GM23338 (cell line): ENCODE measurements at regions not wholly inside any gene's neighbourhood (a gene's known extent, or its start where the extent isn't known, plus 50 kb on each side); places are given as distances from the start of the nearest gene placed in this dataset.

Experiments used
- ATAC-seq: fragments of 200-7000 bp; cut with Tn5 transposase; 3 replicates; pipeline ENCODE4 v1.9.1; 2020
- DNase-seq: peaks from one replicate; pipeline ENCODE4 v3.0.0-alpha.2; 2015; ENCODE audit warnings: low spot score
- H2AFZ ChIP-seq: fragments of 200-600 bp; sonication (generic); 2 replicates; pipeline ENCODE4 v1.8.0; 2016; ENCODE audit warnings: antibody characterized with exemption, mild to moderate bottlenecking, moderate library complexity
- H3F3A ChIP-seq: fragments of 200-600 bp; sonication (generic); replicated peaks from 2 replicates; pipeline ENCODE4 v1.8.0; 2017; ENCODE audit warnings: antibody characterized with exemption, mixed run types, low read depth
- H3K27ac ChIP-seq: fragments of 200-600 bp; sonication (generic); 2 replicates; pipeline ENCODE4 v1.6.1; 2016; ENCODE audit warnings: low read depth
- H3K27me3 ChIP-seq: fragments of 200-600 bp; sonication (generic); 2 replicates; pipeline ENCODE4 v1.8.0; 2016; ENCODE audit warnings: mild to moderate bottlenecking, mixed run types, moderate library complexity; ENCODE audit not compliant: insufficient read depth
- H3K36me3 ChIP-seq: fragments of 200-600 bp; sonication (generic); 2 replicates; pipeline ENCODE4 v1.8.0; 2016; ENCODE audit warnings: mild to moderate bottlenecking; ENCODE audit not compliant: insufficient read depth
- H3K4me1 ChIP-seq: fragments of 200-600 bp; sonication (generic); 2 replicates; pipeline ENCODE4 v1.8.0; 2016; ENCODE audit warnings: mild to moderate bottlenecking, moderate library complexity; ENCODE audit not compliant: insufficient read depth
- H3K4me2 ChIP-seq: fragments of 200-600 bp; sonication (generic); 2 replicates; pipeline ENCODE4 v1.7.1; 2017; ENCODE audit warnings: mixed run types
- H3K4me3 ChIP-seq: fragments of 200-600 bp; sonication (generic); 2 replicates; pipeline ENCODE4 v1.6.1; 2016; ENCODE audit warnings: mixed run types
- H3K79me2 ChIP-seq: fragments of 200-600 bp; sonication (generic); replicated peaks from 2 replicates; pipeline ENCODE4 v1.8.0; 2017; ENCODE audit warnings: mild to moderate bottlenecking; ENCODE audit not compliant: insufficient read depth
- H3K9me2 ChIP-seq: fragments of 200-600 bp; sonication (generic); 2 replicates; pipeline ENCODE4 v1.8.0; 2017; ENCODE audit not compliant: insufficient read depth
- H4K20me1 ChIP-seq: fragments of 200-600 bp; sonication (generic); replicated peaks from 2 replicates; pipeline ENCODE4 v1.8.0; 2017; ENCODE audit warnings: mild to moderate bottlenecking; ENCODE audit not compliant: insufficient read depth
- H3K27ac Mint-ChIP-seq: 2 replicates; pipeline ENCODE4 v1.8.0; 2020; ENCODE audit warnings: inconsistent platforms, mild to moderate bottlenecking, moderate library complexity, mixed read lengths
- H3K27me3 Mint-ChIP-seq: 3 replicates; pipeline ENCODE4 v1.8.0; 2022; ENCODE audit warnings: low read depth, mild to moderate bottlenecking, moderate library complexity, mixed read lengths, inconsistent platforms; ENCODE audit not compliant: insufficient read depth, poor library complexity
- H3K36me3 Mint-ChIP-seq: 3 replicates; pipeline ENCODE4 v1.8.0; 2021; ENCODE audit warnings: low read depth, mild to moderate bottlenecking, inconsistent platforms, moderate library complexity, mixed read lengths
- H3K4me1 Mint-ChIP-seq: 3 replicates; pipeline ENCODE4 v1.8.0; 2020; ENCODE audit warnings: mild to moderate bottlenecking, inconsistent platforms, mixed read lengths
- H3K4me3 Mint-ChIP-seq: 3 replicates; pipeline ENCODE4 v1.8.0; 2021; ENCODE audit warnings: moderate library complexity, mild to moderate bottlenecking, inconsistent platforms, mixed read lengths
- H3K9me3 Mint-ChIP-seq: 3 replicates; pipeline ENCODE4 v1.8.0; 2020; ENCODE audit warnings: moderate library complexity, mild to moderate bottlenecking, inconsistent platforms, mixed read lengths
- CREB1 ChIP-seq: fragments of 250-450 bp; sonication (Bioruptor Pico); IDR thresholded peaks from 2 replicates; pipeline ENCODE4 v1.5.0; 2020; ENCODE audit warnings: low read depth, mild to moderate bottlenecking, moderate library complexity
- ETS1 ChIP-seq: IDR thresholded peaks from 2 replicates; pipeline ENCODE4 v1.6.1; 2016; ENCODE audit warnings: antibody characterized with exemption
- EZH2 ChIP-seq: fragments of 200-600 bp; sonication (generic); IDR thresholded peaks from one replicate; pipeline ENCODE4 v1.8.0; 2017; ENCODE audit warnings: antibody characterized with exemption, mild to moderate bottlenecking, low read depth; ENCODE audit not compliant: unreplicated experiment
- EZH2phosphoT487 ChIP-seq: fragments of 200-600 bp; sonication (generic); IDR thresholded peaks from one replicate; pipeline ENCODE4 v1.8.1; 2018; ENCODE audit warnings: antibody characterized with exemption; ENCODE audit not compliant: unreplicated experiment
- JUNB ChIP-seq: IDR thresholded peaks from one replicate; pipeline ENCODE4 v1.6.1; 2016; ENCODE audit warnings: antibody characterized with exemption; ENCODE audit not compliant: unreplicated experiment
- NANOG ChIP-seq: IDR thresholded peaks from 2 replicates; pipeline ENCODE4 v1.6.1; 2016; ENCODE audit warnings: antibody characterized with exemption, borderline replicate concordance
- STAT1 ChIP-seq: IDR thresholded peaks from one replicate; pipeline ENCODE4 v1.6.1; 2016; ENCODE audit warnings: antibody characterized with exemption; ENCODE audit not compliant: unreplicated experiment
- ZNF114 ChIP-seq: fragments of 250-450 bp; sonication (Bioruptor Pico); IDR thresholded peaks from 2 replicates; pipeline ENCODE4 v1.5.0; 2020; ENCODE audit warnings: mild to moderate bottlenecking, moderate library complexity
- ZNF331 ChIP-seq: fragments of 250-450 bp; sonication (Bioruptor Pico); IDR thresholded peaks from 2 replicates; pipeline ENCODE4 v1.5.0; 2020; ENCODE audit warnings: low read depth, mild to moderate bottlenecking, moderate library complexity
- ZNF462 ChIP-seq: fragments of 250-450 bp; sonication (Bioruptor Pico); IDR thresholded peaks from 2 replicates; pipeline ENCODE4 v1.5.0; 2020; ENCODE audit warnings: mild to moderate bottlenecking, moderate library complexity
- TF ChIP-seq, protein P1 (sequence below): IDR thresholded peaks from one replicate; pipeline ENCODE4 v1.6.1; 2018; ENCODE audit warnings: antibody characterized with exemption; ENCODE audit not compliant: unreplicated experiment
- TF ChIP-seq, protein P2 (sequence below), 2 experiments: fragments of 200-600 bp in 1 of 2; sonication (generic) in 1 of 2; conservative IDR thresholded peaks; 2 replicates each; pipeline versions ENCODE4 v1.5.1 to v1.6.1; 2016 to 2017; ENCODE audit warnings: antibody characterized with exemption in 2 of 2, low read depth in 2 of 2, mild to moderate bottlenecking in 2 of 2, moderate library complexity in 1 of 2

DNA sequence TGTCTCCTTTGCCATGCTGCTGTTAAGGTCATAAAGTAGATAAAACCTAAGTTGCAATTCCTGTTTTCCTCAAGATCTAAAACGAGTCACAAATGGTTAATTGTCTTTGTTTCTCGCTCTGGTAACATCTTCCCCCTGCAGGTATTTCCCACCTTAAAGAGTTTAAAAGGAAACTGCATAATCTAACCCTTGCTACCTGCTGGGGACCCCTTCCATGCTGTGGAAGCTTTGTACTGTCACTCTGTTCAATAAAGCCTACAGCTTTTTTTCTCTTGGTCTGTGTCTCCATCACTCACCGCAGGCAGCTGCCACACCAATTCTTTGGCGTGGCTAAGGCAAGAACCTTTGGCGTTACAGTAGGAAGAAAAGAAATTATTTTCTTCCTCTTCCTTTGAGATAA, 117.7 kb upstream of the GJE1 start (continued):
- TF ChIP-seq ETS1 = no peak

DNA sequence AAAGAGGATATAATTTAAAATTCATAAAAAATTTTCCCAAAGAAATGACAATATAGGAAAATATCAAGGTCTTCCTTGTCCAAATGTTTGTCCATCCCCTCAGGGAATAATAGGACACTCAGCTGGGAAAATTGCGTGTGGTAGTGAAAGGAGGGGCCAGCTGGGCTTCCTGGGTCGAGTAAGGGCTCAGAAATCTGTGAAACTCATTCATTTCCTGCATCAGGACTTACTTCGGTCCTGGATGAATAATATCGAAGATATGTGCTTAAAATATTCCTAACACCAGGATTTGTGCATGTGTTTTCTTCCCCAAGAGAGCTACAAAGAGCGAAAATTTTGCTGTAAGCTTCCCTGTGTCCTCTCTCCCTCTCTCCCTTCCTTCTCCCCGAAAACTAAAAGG, 118.2 kb upstream of the GJE1 start:
- Histone ChIP-seq H2AFZ (no peak overlapping the region), H3K36me3 (no peaks in the 10 kb centered on the region), H3K4me1 (peaks cover 9% of the 10 kb centered on the region), H3K27me3 (no peaks in the 10 kb centered on the region), H3F3A (no peaks in the 10 kb centered on the region), H3K4me3 (peak overlapping the region; percentile 10; the same call in 1 of the 2 replicates), H3K9me2 (no peaks in the 10 kb centered on the region), H3K4me2 (peak overlapping the region; percentile 45; the same call in 1 of the 2 replicates), H3K27ac (peak overlapping the region; percentile 89), H3K79me2 (peaks cover 37% of the 10 kb centered on the region), H4K20me1 (no peaks in the 10 kb centered on the region)
- peaks cover 5% of the 10 kb centered on the region for H3K27me3 Mint-ChIP-seq
- peaks cover 31% of the 10 kb centered on the region for H3K36me3 Mint-ChIP-seq
- ATAC-seq (no peak; the same call in 2 of the 3 replicates), DNase-seq (no peak)
- H3K9me3 Mint-ChIP-seq = peaks cover 27% of the 10 kb centered on the region
- peaks cover 20% of the 10 kb centered on the region for H3K4me1 Mint-ChIP-seq
- H3K27ac Mint-ChIP-seq = peak overlapping the region; percentile 79
- H3K4me3 Mint-ChIP-seq = peak overlapping the region; percentile 32
- TF ChIP-seq JUNB (no peak), CREB1 (CRISPR knock-in tag) (no peak), EZH2 (no peak), NANOG (no peak), ZNF114 (CRISPR knock-in tag) (no peak), ETS1 (no peak), EZH2phosphoT487 (no peak), ZNF331 (CRISPR knock-in tag) (no peak), ZNF462 (CRISPR knock-in tag) (no peak), STAT1 (no peak)
- TF ChIP-seq, protein P1, sequence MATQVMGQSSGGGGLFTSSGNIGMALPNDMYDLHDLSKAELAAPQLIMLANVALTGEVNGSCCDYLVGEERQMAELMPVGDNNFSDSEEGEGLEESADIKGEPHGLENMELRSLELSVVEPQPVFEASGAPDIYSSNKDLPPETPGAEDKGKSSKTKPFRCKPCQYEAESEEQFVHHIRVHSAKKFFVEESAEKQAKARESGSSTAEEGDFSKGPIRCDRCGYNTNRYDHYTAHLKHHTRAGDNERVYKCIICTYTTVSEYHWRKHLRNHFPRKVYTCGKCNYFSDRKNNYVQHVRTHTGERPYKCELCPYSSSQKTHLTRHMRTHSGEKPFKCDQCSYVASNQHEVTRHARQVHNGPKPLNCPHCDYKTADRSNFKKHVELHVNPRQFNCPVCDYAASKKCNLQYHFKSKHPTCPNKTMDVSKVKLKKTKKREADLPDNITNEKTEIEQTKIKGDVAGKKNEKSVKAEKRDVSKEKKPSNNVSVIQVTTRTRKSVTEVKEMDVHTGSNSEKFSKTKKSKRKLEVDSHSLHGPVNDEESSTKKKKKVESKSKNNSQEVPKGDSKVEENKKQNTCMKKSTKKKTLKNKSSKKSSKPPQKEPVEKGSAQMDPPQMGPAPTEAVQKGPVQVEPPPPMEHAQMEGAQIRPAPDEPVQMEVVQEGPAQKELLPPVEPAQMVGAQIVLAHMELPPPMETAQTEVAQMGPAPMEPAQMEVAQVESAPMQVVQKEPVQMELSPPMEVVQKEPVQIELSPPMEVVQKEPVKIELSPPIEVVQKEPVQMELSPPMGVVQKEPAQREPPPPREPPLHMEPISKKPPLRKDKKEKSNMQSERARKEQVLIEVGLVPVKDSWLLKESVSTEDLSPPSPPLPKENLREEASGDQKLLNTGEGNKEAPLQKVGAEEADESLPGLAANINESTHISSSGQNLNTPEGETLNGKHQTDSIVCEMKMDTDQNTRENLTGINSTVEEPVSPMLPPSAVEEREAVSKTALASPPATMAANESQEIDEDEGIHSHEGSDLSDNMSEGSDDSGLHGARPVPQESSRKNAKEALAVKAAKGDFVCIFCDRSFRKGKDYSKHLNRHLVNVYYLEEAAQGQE = no peak
- TF ChIP-seq, protein P2, sequence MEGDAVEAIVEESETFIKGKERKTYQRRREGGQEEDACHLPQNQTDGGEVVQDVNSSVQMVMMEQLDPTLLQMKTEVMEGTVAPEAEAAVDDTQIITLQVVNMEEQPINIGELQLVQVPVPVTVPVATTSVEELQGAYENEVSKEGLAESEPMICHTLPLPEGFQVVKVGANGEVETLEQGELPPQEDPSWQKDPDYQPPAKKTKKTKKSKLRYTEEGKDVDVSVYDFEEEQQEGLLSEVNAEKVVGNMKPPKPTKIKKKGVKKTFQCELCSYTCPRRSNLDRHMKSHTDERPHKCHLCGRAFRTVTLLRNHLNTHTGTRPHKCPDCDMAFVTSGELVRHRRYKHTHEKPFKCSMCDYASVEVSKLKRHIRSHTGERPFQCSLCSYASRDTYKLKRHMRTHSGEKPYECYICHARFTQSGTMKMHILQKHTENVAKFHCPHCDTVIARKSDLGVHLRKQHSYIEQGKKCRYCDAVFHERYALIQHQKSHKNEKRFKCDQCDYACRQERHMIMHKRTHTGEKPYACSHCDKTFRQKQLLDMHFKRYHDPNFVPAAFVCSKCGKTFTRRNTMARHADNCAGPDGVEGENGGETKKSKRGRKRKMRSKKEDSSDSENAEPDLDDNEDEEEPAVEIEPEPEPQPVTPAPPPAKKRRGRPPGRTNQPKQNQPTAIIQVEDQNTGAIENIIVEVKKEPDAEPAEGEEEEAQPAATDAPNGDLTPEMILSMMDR (conservative IDR thresholded peaks at IDR 0.05; ENCODE audit: low read depth in 2 of 2) = no peak
